Trophoblast cell (in vitro differentiated cells and primary cell): ENCODE measurements at regions not wholly inside any gene's neighbourhood (a gene's known extent, or its start where the extent isn't known, plus 50 kb on each side); places are given as distances from the start of the nearest gene placed in this dataset.

Experiments used
- DNase-seq, 2 donors: peaks; one replicate each; pipeline ENCODE4 v3.0.0-alpha.2; 2016
- H2AFZ ChIP-seq: 2 replicates; pipeline ENCODE4 v1.6.1; 2013; ENCODE audit warnings: low read length, moderate library complexity, mild to moderate bottlenecking; ENCODE audit not compliant: insufficient read depth, poor library complexity
- H2AK5ac ChIP-seq: 2 replicates; pipeline ENCODE4 v1.6.1; 2013; ENCODE audit warnings: mild to moderate bottlenecking, low read length
- H2BK120ac ChIP-seq: 2 replicates; pipeline ENCODE4 v1.6.1; 2013; ENCODE audit warnings: low read length, mild to moderate bottlenecking, moderate library complexity; ENCODE audit not compliant: insufficient read depth, poor library complexity
- H2BK12ac ChIP-seq: 2 replicates; pipeline ENCODE4 v1.6.1; 2013; ENCODE audit warnings: mild to moderate bottlenecking, low read length, moderate library complexity
- H2BK5ac ChIP-seq: 2 replicates; pipeline ENCODE4 v1.6.1; 2013; ENCODE audit warnings: low read length, low read depth, moderate library complexity, mild to moderate bottlenecking; ENCODE audit not compliant: poor library complexity
- H3K14ac ChIP-seq: 2 replicates; pipeline ENCODE4 v1.6.1; 2013; ENCODE audit warnings: mild to moderate bottlenecking, low read length
- H3K18ac ChIP-seq: 2 replicates; pipeline ENCODE4 v1.6.1; 2013; ENCODE audit warnings: mild to moderate bottlenecking, low read length
- H3K23ac ChIP-seq: 2 replicates; pipeline ENCODE4 v1.6.1; 2013; ENCODE audit warnings: low read length
- H3K27ac ChIP-seq: 2 replicates; pipeline ENCODE4 v1.5.1; 2013; ENCODE audit warnings: low read depth, mild to moderate bottlenecking, inconsistent platforms, low read length, moderate library complexity
- H3K27me3 ChIP-seq: 2 replicates; pipeline ENCODE4 v1.6.1; 2013; ENCODE audit warnings: inconsistent platforms, mild to moderate bottlenecking, low read length, moderate library complexity; ENCODE audit not compliant: insufficient read depth
- H3K36me3 ChIP-seq, 2 experiments: 1 replicate in 1 of 2; 2 replicates in 1 of 2; pipeline ENCODE4 v1.6.1; 2013; ENCODE audit warnings: low read length in 2 of 2, mild to moderate bottlenecking in 2 of 2, moderate library complexity in 1 of 2; ENCODE audit not compliant: insufficient read depth in 2 of 2, control insufficient read depth in 1 of 2
- H3K4ac ChIP-seq: 2 replicates; pipeline ENCODE4 v1.6.1; 2013; ENCODE audit warnings: low read depth, mild to moderate bottlenecking, low read length, moderate library complexity
- H3K4me1 ChIP-seq, 2 experiments: 1 replicate in 1 of 2; 2 replicates in 1 of 2; pipeline ENCODE4 v1.6.1; 2013; ENCODE audit warnings: low read length in 2 of 2, mild to moderate bottlenecking in 2 of 2, moderate library complexity in 1 of 2; ENCODE audit not compliant: insufficient read depth in 2 of 2, control insufficient read depth in 1 of 2
- H3K4me2 ChIP-seq: 2 replicates; pipeline ENCODE4 v1.6.1; 2013; ENCODE audit warnings: inconsistent platforms, mild to moderate bottlenecking, low read length, moderate library complexity
- H3K4me3 ChIP-seq: 2 replicates; pipeline ENCODE4 v1.5.1; 2013; ENCODE audit warnings: mild to moderate bottlenecking, low read depth, low read length, inconsistent platforms
- H3K79me1 ChIP-seq: one replicate; pipeline ENCODE4 v1.6.1; 2013; ENCODE audit warnings: low read length
- H3K79me2 ChIP-seq: 2 replicates; pipeline ENCODE4 v1.6.1; 2013; ENCODE audit warnings: low read length, mild to moderate bottlenecking; ENCODE audit not compliant: control insufficient read depth, insufficient read depth, poor library complexity
- H3K9ac ChIP-seq: 2 replicates; pipeline ENCODE4 v1.6.1; 2013; ENCODE audit warnings: mild to moderate bottlenecking, low read length
- H3K9me3 ChIP-seq: 2 replicates; pipeline ENCODE4 v1.6.1; 2013; ENCODE audit warnings: low read depth, mild to moderate bottlenecking, control low read depth, inconsistent platforms, low read length; ENCODE audit not compliant: insufficient read depth
- H4K12ac ChIP-seq: 2 replicates; pipeline ENCODE4 v1.6.1; 2013; ENCODE audit warnings: low read depth, mild to moderate bottlenecking, low read length, moderate library complexity
- H4K8ac ChIP-seq: 2 replicates; pipeline ENCODE4 v1.6.1; 2013; ENCODE audit warnings: low read depth, mild to moderate bottlenecking, low read length, moderate library complexity
- H4K91ac ChIP-seq: one replicate; pipeline ENCODE4 v1.6.1; 2013; ENCODE audit warnings: low read depth, mild to moderate bottlenecking, low read length, moderate library complexity
- WGBS: extraction: QIAGEN DNeasy Blood & Tissue Kit; methylation state at CpG from one replicate; pipeline ENCODE4 v1.1.7; 2013; ENCODE audit warnings: missing lambda C conversion rate; ENCODE audit not compliant: insufficient read length, insufficient coverage; ENCODE audit errors: extremely low coverage; 5-methylcytosine and 5-hydroxymethylcytosine counted together

DNA sequence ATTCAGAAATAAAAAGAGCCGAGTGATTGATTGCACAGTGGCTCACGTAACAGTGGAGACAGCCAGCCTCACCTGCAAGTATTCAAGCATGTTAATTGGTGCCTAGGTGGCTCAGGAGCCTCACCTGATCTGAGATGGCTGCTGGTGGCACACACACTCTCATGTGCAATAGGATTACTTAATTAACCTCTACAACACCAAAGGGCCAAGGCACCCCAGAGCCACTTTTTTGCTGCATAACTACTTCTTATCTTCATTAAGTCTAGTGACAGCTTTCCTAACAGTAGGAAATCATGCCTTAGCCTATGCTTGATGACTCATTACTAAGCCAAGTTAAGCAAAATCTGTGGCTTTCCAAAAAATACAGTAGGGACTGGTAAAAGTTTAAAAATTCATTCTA is 117.3 kb upstream of the NOCT start:
- WGBS: no CpG with 5 or more reads among the region's 2 CpGs
- H3K27ac ChIP-seq: no peak overlapping the region
- DNase-seq: peak; percentile 40 to 59

DNA sequence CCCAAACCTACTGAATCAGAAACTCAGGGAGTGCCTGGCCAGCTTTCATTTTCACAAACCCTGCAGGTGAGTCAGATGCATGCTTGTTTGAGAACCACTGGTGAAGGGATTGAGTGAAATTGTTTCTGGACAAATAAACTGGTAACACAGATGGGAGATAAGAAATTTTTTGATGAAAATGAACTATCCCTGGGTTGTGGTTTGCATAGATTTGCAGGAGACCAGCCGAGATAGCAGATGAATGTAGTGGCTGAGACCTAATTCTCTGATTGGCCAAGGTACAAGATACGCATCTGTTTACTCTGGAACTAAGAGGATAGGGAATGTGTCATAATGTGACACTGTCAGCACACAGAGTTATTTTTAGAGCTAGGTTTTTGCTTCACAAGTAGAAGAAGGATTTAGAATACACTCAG is 117.8 kb upstream of the NOCT start:
- H3K79me2 ChIP-seq: no peaks in the 10 kb centered on the region
- H3K9me3 ChIP-seq: peaks cover 1% of the 10 kb centered on the region
- peaks cover 2% of the 10 kb centered on the region in 2 experiments for H3K4me1 ChIP-seq
- H3K27ac ChIP-seq: no peak overlapping the region
- no CpG with 5 or more reads among the region's 2 CpGs for WGBS
- no peak overlapping the region for H2BK5ac ChIP-seq
- no peak overlapping the region for H3K4me2 ChIP-seq
- no peak overlapping the region for H3K14ac ChIP-seq
- no peak overlapping the region for H2AK5ac ChIP-seq
- H3K36me3 ChIP-seq: no peaks in the 10 kb centered on the region
- H3K27me3 ChIP-seq: no peaks in the 10 kb centered on the region
- no peak overlapping the region for H3K4ac ChIP-seq
- no peak overlapping the region for H4K8ac ChIP-seq
- H2BK12ac ChIP-seq: no peak overlapping the region
- H3K4me3 ChIP-seq: no peak overlapping the region
- H3K18ac ChIP-seq: no peak overlapping the region
- no peak overlapping the region for H4K91ac ChIP-seq
- H3K9ac ChIP-seq: no peak overlapping the region
- DNase-seq: peak; percentile 81 to 92
- no peaks in the 10 kb centered on the region for H3K79me1 ChIP-seq
- no peak overlapping the region for H4K12ac ChIP-seq
- H2AFZ ChIP-seq: no peak overlapping the region
- no peak overlapping the region for H2BK120ac ChIP-seq
- H3K23ac ChIP-seq: no peak overlapping the region

More for the DNA sequence above, 117.3 kb upstream of the NOCT start:
- Histone ChIP-seq H3K4ac (no peak overlapping the region), H3K18ac (no peak overlapping the region), H3K23ac (no peak overlapping the region), H3K27me3 (no peaks in the 10 kb centered on the region), H2AK5ac (no peak overlapping the region), H2AFZ (no peak overlapping the region), H2BK5ac (no peak overlapping the region), H3K14ac (no peak overlapping the region), H3K79me2 (no peaks in the 10 kb centered on the region), H3K4me2 (no peak overlapping the region), H3K79me1 (no peaks in the 10 kb centered on the region), H4K8ac (no peak overlapping the region), H3K9ac (no peak overlapping the region), H4K91ac (no peak overlapping the region), H3K4me3 (no peak overlapping the region), H3K36me3 (no peaks in the 10 kb centered on the region), H2BK120ac (no peak overlapping the region), H2BK12ac (no peak overlapping the region), H4K12ac (no peak overlapping the region), H3K9me3 (peaks cover 1% of the 10 kb centered on the region), H3K4me1 (peaks cover 2% of the 10 kb centered on the region in 2 experiments)

DNA sequence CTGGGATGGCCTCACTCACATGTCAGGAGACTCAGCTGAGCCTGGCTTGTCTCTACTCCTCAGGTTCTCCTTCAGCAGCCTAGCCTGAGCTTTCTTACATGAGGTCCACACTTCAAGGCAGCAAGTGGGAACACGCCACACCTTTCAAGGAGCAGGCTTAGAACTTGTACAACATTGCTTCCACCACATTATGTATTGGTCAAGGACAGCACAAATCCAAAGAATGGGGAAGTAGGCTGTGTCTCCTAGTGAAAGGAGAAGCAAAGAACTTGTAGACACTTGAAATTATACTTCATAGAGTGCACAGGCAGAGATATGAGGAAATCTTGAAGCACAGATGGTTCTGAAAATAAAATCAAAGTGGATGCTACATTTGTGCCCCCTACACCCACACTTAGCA is 120.9 kb upstream of the NOCT start:
- H4K91ac ChIP-seq: no peak overlapping the region
- H4K12ac ChIP-seq: no peak overlapping the region
- no peak overlapping the region for H2AK5ac ChIP-seq
- H2BK5ac ChIP-seq: no peak overlapping the region
- H3K23ac ChIP-seq: no peak overlapping the region
- no peaks in the 10 kb centered on the region for H3K27me3 ChIP-seq
- no peak overlapping the region for H3K14ac ChIP-seq
- H4K8ac ChIP-seq: no peak overlapping the region
- H3K9me3 ChIP-seq: peaks cover 2% of the 10 kb centered on the region
- WGBS: no CpG with 5 or more reads among the region's 1 CpG
- no peak overlapping the region for H3K18ac ChIP-seq
- no peak overlapping the region for H3K27ac ChIP-seq
- peaks cover 2% of the 10 kb centered on the region in 2 experiments for H3K4me1 ChIP-seq
- no peak overlapping the region for H3K4ac ChIP-seq
- no peak overlapping the region for H2BK12ac ChIP-seq
- no peak overlapping the region for H3K4me2 ChIP-seq
- no peak overlapping the region for H3K4me3 ChIP-seq
- H3K9ac ChIP-seq: no peak overlapping the region
- H3K36me3 ChIP-seq: no peaks in the 10 kb centered on the region
- no peaks in the 10 kb centered on the region for H3K79me1 ChIP-seq
- no peak overlapping the region for H2AFZ ChIP-seq
- H3K79me2 ChIP-seq: no peaks in the 10 kb centered on the region
- H2BK120ac ChIP-seq: no peak overlapping the region
- DNase-seq: no peak

DNA sequence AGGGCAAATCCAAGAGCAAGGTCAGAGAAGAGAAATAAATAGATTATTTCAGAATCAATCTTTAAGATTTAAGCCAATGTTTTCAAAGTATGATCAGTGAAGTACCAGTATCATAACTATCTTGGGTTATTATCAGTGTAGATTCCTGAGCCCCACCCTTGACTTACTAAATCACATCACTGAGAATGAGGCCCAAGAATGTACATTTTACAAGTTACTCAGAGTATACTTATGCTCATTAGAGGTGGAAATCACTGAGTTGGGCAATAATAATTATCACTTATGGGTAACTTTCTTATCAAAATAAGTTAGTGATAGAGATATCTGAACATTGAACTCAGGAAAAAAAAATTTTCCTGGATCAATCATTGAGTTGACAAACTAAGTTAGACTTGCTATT is 121.6 kb upstream of the NOCT start:
- H2BK5ac ChIP-seq: no peak overlapping the region
- H3K79me1 ChIP-seq: no peaks in the 10 kb centered on the region
- H2BK12ac ChIP-seq: no peak overlapping the region
- no peak overlapping the region for H3K18ac ChIP-seq
- DNase-seq: peak; percentile 57 to 79
- no peaks in the 10 kb centered on the region for H3K79me2 ChIP-seq
- H3K4me3 ChIP-seq: no peak overlapping the region
- H3K4me2 ChIP-seq: no peak overlapping the region
- no peak overlapping the region for H3K23ac ChIP-seq
- H3K9me3 ChIP-seq: peaks cover 2% of the 10 kb centered on the region
- H4K12ac ChIP-seq: no peak overlapping the region
- no peak overlapping the region for H2AK5ac ChIP-seq
- H3K4me1 ChIP-seq: peaks cover 2% of the 10 kb centered on the region in 2 experiments
- H2AFZ ChIP-seq: no peak overlapping the region
- no peak overlapping the region for H3K4ac ChIP-seq
- H4K91ac ChIP-seq: no peak overlapping the region
- no peak overlapping the region for H3K9ac ChIP-seq
- no peaks in the 10 kb centered on the region for H3K36me3 ChIP-seq
- H4K8ac ChIP-seq: no peak overlapping the region
- no peak overlapping the region for H3K27ac ChIP-seq
- H3K14ac ChIP-seq: no peak overlapping the region
- H3K27me3 ChIP-seq: no peaks in the 10 kb centered on the region
- no peak overlapping the region for H2BK120ac ChIP-seq
